ENCODE measurements at regions not wholly inside any gene's neighbourhood (a gene's known extent, or its start where the extent isn't known, plus 50 kb on each side); places are given as distances from the start of the nearest gene placed in this dataset.

DNA sequence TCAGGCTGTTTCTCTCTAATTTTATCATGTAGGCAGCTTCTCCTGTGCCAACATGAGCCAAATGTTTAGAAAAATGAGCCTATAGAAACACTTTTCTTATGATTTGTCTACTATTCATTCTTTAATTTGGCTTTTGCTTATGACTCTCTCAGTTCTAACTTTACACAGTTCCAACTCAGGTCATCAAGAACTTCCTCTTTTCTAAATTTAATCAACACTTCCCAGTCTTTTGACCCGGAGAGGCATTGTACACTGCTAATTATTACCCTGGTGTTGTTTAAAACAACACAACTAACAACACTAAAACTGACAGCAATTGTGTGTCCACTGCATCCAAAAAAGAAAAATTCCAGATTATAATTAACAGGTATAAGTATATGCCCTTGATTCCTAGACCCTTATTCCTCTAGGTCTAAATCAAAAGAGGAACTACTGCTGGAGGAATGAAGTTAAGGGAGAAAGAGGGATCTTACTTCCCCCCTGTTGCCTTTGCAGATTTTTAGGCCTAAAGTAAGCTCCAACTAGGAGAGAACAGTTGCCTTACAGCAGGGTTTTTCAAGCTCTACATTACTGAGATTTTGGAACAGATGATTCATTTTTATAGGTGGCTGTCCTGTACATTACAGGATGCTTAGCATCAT, 332.2 kb upstream of the GOLIM4 start:
- TF ChIP-seq, protein P1, sequence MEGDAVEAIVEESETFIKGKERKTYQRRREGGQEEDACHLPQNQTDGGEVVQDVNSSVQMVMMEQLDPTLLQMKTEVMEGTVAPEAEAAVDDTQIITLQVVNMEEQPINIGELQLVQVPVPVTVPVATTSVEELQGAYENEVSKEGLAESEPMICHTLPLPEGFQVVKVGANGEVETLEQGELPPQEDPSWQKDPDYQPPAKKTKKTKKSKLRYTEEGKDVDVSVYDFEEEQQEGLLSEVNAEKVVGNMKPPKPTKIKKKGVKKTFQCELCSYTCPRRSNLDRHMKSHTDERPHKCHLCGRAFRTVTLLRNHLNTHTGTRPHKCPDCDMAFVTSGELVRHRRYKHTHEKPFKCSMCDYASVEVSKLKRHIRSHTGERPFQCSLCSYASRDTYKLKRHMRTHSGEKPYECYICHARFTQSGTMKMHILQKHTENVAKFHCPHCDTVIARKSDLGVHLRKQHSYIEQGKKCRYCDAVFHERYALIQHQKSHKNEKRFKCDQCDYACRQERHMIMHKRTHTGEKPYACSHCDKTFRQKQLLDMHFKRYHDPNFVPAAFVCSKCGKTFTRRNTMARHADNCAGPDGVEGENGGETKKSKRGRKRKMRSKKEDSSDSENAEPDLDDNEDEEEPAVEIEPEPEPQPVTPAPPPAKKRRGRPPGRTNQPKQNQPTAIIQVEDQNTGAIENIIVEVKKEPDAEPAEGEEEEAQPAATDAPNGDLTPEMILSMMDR (IDR thresholded peaks at IDR 0.05; ENCODE audit: borderline replicate concordance), result no peak
- no peaks in the 10 kb centered on the region for H3K36me3 ChIP-seq
- H3K4me3 ChIP-seq, result no peak overlapping the region
- no peaks in the 10 kb centered on the region for H3K27me3 ChIP-seq (ENCODE audit: low read depth)
- H3K9me3 ChIP-seq (replicated peaks), result no peaks in the 10 kb centered on the region
- H3K4me1 ChIP-seq, result no peaks in the 10 kb centered on the region
- no peak overlapping the region for H3K27ac ChIP-seq (replicated peaks)
- no peak for DNase-seq
- intact Hi-C loops (cut with micrococcal nuclease), result no loop called here

DNA sequence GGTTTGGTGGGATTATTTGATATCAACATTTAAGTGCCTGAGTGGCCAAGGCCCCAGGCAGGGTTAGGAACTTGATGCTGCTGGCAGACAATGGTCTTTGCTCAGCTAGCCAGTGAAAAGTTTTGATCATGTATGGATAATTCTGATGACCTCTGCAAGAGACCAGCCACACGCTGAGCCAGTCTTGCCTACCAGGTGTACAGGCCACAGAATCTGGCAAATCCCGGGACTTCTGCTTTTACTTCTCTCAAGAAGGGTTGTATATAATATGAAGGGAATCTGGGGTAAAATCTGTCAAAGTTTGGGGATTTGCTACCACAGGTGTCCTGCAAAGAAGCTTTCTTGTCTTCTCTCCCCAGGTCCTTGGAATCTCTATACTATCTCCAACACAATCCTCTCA, 331.4 kb upstream of the GOLIM4 start:
- Histone ChIP-seq H3K9me3 (replicated peaks) (no peaks in the 10 kb centered on the region), H3K36me3 (no peaks in the 10 kb centered on the region), H3K27ac (replicated peaks) (no peak overlapping the region), H3K4me3 (no peak overlapping the region), H3K4me1 (no peaks in the 10 kb centered on the region), H3K27me3 (ENCODE audit: low read depth) (no peaks in the 10 kb centered on the region)
- no peak for DNase-seq
- intact Hi-C loops (cut with micrococcal nuclease), result no loop called here
- TF ChIP-seq, protein P1 (IDR thresholded peaks at IDR 0.05; ENCODE audit: borderline replicate concordance), result no peak

DNA sequence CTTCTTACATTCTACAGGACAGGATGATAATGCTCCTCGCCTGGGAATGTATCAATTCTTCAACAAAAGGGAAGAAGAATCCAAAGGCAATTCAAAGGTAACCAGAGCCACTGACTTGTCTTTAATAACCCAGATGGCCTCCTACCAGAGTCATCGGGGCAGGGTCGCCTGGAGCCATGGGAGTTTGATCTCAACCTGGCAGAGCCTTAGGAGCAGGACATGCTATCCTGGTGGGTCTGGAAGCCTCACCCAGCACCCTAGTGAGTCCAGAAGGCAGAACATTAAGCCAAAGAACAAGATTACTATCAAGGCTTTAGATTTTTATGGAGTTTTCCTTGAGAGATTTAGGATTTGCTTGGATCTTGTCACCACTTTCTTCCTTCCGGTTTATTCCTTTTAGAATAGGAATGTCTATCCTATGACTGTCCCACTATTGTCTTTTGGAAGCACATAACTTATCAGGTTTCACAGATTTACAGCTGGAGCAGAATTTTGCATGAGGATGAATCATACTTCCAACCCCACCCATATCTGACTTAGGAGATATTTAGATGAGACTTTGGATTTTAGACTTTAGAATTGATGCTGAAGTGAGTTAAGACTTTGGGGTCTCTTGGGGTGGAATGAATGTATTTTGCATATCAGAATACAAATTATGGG, 330.3 kb upstream of the GOLIM4 start:
- Histone ChIP-seq H3K4me3 (no peak overlapping the region), H3K9me3 (replicated peaks) (no peaks in the 10 kb centered on the region), H3K4me1 (no peaks in the 10 kb centered on the region), H3K27ac (replicated peaks) (no peak overlapping the region), H3K36me3 (no peaks in the 10 kb centered on the region), H3K27me3 (ENCODE audit: low read depth) (no peaks in the 10 kb centered on the region)
- no peak for DNase-seq
- intact Hi-C loops (cut with micrococcal nuclease), result no loop called here
- TF ChIP-seq, protein P1 (IDR thresholded peaks at IDR 0.05; ENCODE audit: borderline replicate concordance), result no peak

DNA sequence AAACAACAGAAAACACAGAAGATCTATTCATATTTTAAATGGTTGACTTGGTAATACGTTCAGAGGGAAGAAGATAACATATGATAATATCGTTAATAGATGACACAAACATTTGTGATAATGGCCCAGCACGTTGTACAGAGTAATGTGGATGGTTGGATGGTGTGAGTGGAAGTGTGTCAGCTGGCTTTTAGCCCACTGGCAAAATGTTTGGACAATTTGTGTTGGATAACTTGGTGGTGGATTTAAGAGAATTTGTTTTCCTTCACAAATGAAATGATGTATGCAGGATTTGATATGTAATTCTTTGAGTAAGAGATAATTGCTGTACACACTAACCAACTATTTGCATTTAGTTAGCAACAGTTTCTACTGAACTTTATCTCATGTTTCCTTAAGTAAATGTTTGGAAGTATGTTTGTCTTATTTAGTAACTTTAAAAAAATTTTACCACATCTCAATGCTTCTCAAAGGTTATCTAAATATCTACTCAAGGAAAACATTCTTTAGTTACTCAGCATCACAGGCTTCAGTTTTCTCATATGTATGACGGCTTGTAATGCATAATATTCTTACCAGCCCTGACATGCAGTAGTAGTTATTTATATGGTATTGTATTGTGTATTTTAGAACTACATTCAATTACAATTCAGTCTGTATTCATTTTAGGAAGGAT, 328.5 kb upstream of the GOLIM4 start:
- TF ChIP-seq, protein P1 (IDR thresholded peaks at IDR 0.05; ENCODE audit: borderline replicate concordance), result no peak
- Histone ChIP-seq H3K27ac (replicated peaks) (no peak overlapping the region), H3K4me1 (no peaks in the 10 kb centered on the region), H3K4me3 (no peak overlapping the region), H3K9me3 (replicated peaks) (no peaks in the 10 kb centered on the region), H3K36me3 (no peaks in the 10 kb centered on the region), H3K27me3 (ENCODE audit: low read depth) (no peaks in the 10 kb centered on the region)
- intact Hi-C loops (cut with micrococcal nuclease), result no loop called here
- DNase-seq, result no peak

DNA sequence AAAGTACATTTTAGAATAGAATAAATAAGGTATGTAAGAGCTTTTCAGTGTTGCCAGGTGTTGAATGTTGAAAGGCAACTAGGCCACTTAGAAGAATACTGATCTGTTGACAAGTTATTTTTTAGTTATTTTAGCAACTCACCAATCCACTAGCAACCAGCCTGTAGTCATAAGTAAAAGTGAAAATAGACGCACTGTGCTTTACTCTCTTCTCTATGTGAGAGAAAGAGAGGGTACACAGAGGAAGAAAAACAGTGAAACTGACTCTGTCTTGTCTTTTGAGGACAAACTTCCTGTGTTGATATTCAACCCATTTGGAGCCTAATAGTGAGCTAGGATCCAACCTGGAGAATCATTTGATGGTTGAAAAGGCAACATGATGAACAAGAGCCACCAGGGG, 327.1 kb upstream of the GOLIM4 start:
- intact Hi-C loops (cut with micrococcal nuclease), result no loop called here
- no peak for DNase-seq
- Histone ChIP-seq H3K4me1 (no peaks in the 10 kb centered on the region), H3K4me3 (no peak overlapping the region), H3K27ac (replicated peaks) (no peak overlapping the region), H3K36me3 (no peaks in the 10 kb centered on the region), H3K27me3 (ENCODE audit: low read depth) (no peaks in the 10 kb centered on the region), H3K9me3 (replicated peaks) (no peaks in the 10 kb centered on the region)
- TF ChIP-seq, protein P1 (IDR thresholded peaks at IDR 0.05; ENCODE audit: borderline replicate concordance), result no peak
